ENCODE measurements at regions not wholly inside any gene's neighbourhood (a gene's known extent, or its start where the extent isn't known, plus 50 kb on each side); places are given as distances from the start of the nearest gene placed in this dataset.

DNA sequence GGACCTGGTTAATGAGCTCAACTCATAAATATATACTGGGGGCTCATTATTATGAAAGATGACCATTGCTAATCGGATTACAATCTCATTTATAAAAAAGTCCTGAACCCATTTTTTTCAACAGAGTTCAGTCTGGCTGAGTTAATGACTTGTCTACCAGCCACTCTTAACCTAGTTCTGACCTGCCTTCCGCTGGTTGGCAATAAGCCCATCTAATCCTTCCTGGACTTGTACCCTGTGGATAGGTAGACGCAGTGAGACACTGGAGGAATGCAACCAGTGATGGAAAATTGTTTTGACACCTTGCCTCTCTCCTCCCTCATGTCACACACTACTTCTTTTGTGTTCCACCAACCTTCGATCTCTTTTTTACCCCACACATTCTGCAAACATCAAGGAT lies 279.9 kb downstream of the FOXO1 start:
- peaks cover 35% of the 10 kb centered on the region for H3K4me1 Mint-ChIP-seq
- peaks cover 7% of the 10 kb centered on the region for H3K36me3 Mint-ChIP-seq (ENCODE audit: low read depth)
- peaks cover 14% of the 10 kb centered on the region for H3K9me3 Mint-ChIP-seq
- DNase-seq: no peak
- H3K4me3 Mint-ChIP-seq: no peak overlapping the region
- H3K27ac Mint-ChIP-seq: no peak overlapping the region
- intact Hi-C loops (cut with micrococcal nuclease): loop anchor here (5.0 to 10.0 kb wide), 3 partner anchors 44 to 432 kb away; partner anchors contain the start of gene MRPS31
- no peaks in the 10 kb centered on the region for H3K27me3 Mint-ChIP-seq

DNA sequence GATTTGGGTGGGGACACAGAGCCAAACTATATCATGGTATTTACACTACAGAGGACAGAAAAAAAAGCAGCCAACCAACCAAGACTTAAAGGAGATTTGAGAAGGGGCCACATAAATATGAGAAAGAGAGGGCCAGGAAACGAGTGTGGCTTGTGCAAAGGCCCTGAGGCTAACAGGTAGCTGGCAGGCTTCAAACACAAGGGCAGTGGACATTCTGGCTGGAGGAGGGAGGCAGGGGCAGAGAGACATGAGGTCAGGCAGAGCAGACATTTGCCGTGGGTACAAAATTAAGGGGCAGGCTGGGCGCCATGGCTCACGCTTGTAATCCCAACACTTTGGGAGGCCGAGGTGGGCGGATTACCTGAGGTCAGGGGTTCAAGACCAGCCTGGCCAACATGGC lies 278.7 kb downstream of the FOXO1 start:
- intact Hi-C loops (cut with micrococcal nuclease): loop anchor here (2.0 to 10.0 kb wide), 6 partner anchors 15 to 433 kb away; partner anchors contain the start of gene MRPS31
- Mint-ChIP-seq H3K9me3 (peaks cover 20% of the 10 kb centered on the region), H3K27me3 (no peaks in the 10 kb centered on the region), H3K4me1 (peaks cover 38% of the 10 kb centered on the region), H3K4me3 (peak overlapping the region; percentile 50), H3K27ac (peak overlapping the region; percentile 80), H3K36me3 (ENCODE audit: low read depth) (peaks cover 7% of the 10 kb centered on the region)
- DNase-seq: no peak

DNA sequence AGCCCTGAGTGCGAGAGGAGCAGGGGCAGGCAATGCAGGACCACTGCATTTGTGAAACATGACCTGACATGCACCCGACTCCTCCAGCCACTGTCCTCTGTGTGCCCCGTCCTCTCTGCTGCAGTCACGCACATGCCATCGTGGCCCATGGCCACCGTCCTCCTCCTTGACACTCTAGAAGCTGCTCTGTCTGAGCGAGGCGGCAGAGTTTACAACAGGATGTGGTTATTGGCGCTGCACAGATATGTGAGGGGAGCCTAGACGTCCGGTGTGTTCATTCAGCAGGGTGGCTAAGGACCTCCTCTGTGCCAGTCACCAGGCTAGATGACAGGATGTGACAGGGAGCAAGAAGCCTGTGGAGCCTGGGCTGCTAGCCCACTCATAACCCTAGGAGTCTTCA lies 277.8 kb downstream of the FOXO1 start:
- Mint-ChIP-seq H3K27ac (peak overlapping the region; percentile 97), H3K9me3 (peaks cover 20% of the 10 kb centered on the region), H3K36me3 (ENCODE audit: low read depth) (peaks cover 7% of the 10 kb centered on the region), H3K27me3 (no peaks in the 10 kb centered on the region), H3K4me3 (peak overlapping the region; percentile 87), H3K4me1 (peaks cover 38% of the 10 kb centered on the region)
- DNase-seq: peak; percentile 95
- intact Hi-C loops (cut with micrococcal nuclease): loop anchor here (1.0 to 10.0 kb wide), 7 partner anchors 16 to 434 kb away; partner anchors contain the start of gene MRPS31

DNA sequence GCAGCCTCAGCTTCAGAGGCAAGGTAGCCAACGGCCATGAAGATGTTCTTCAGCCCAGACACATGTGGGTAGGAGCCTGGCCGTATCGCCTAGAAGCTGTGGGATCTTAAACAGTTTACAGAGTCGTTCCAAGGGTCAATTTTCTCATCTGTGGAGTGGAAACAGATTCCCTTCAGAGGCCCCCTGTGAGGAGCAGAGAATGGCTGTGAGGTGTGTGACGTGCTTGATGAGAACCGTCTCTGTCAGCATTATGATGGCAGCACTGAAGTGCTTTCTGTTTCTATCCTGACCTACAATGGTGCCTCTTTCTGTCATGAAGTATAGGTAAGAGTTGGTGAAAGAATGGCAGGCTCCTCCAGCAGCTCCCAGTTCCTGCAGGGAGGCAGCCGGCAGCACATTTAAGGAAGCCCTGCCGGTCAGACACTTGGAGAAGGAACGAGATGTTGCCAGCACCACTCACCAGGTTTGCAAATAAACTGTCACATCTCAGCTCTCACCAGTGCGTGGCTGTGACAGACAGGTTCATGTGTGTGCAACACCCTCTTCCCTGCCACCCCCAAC lies 277.3 kb downstream of the FOXO1 start:
- Mint-ChIP-seq H3K27me3 (no peaks in the 10 kb centered on the region), H3K27ac (peak overlapping the region; percentile 97), H3K4me1 (peaks cover 38% of the 10 kb centered on the region), H3K9me3 (peaks cover 20% of the 10 kb centered on the region), H3K36me3 (ENCODE audit: low read depth) (peaks cover 7% of the 10 kb centered on the region), H3K4me3 (peak overlapping the region; percentile 87)
- intact Hi-C loops (cut with micrococcal nuclease): loop anchor here (1.0 to 10.0 kb wide), 7 partner anchors 16 to 434 kb away; partner anchors contain the start of gene MRPS31
- DNase-seq: peak; percentile 88

DNA sequence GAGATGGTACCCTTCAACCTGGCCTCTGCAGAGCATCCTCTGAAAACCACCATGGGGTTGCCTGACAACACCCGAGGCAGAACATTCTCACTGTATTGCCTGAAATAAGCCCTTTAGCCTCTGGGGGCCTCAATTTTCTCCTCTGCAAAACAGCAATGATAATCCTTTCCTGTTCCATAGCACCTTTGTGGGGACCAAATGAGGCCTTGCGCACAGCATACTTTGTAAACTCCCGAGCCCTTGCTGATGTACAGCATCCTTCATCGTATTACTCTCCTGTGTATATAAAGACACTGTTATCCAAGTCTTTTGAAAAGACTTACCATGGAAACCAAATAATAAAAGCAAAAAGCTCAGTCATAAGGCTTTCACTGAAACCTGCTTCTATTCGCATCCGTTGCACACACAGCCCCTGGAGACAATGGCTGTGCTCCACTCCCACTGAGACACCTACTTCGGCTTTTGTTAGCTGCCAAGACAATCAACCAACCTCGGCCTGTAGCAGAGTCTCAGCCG lies 276.0 kb downstream of the FOXO1 start:
- Mint-ChIP-seq H3K9me3 (peaks cover 20% of the 10 kb centered on the region), H3K27ac (peak overlapping the region; percentile 30), H3K4me1 (peaks cover 38% of the 10 kb centered on the region), H3K36me3 (ENCODE audit: low read depth) (peaks cover 7% of the 10 kb centered on the region), H3K27me3 (no peaks in the 10 kb centered on the region), H3K4me3 (peak overlapping the region; percentile 11)
- DNase-seq: no peak
- intact Hi-C loops (cut with micrococcal nuclease): no loop called here

DNA sequence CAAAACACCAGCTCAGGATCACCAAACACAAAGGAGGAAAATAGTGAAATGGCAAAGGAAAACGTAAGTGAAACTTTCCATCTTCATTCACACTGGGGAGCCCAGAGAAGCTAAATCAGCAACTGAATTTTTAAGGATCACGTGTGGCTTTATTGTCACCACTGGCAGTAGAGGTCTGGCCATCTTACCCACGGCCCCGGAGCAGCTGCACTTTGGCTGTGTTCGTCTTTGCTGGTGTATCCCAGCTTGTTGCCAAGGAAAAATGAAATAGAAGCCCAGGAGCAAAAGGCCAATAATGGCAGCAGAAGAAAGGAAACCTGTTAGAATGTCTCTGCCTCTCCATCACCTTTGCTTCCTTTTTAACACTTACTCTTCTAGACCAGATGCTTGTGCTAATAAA lies 274.7 kb downstream of the FOXO1 start:
- Mint-ChIP-seq H3K27ac (no peak overlapping the region), H3K9me3 (peaks cover 17% of the 10 kb centered on the region), H3K4me1 (peaks cover 33% of the 10 kb centered on the region), H3K36me3 (ENCODE audit: low read depth) (peaks cover 5% of the 10 kb centered on the region), H3K4me3 (no peak overlapping the region), H3K27me3 (no peaks in the 10 kb centered on the region)
- no peak for DNase-seq
- intact Hi-C loops (cut with micrococcal nuclease): no loop called here

DNA sequence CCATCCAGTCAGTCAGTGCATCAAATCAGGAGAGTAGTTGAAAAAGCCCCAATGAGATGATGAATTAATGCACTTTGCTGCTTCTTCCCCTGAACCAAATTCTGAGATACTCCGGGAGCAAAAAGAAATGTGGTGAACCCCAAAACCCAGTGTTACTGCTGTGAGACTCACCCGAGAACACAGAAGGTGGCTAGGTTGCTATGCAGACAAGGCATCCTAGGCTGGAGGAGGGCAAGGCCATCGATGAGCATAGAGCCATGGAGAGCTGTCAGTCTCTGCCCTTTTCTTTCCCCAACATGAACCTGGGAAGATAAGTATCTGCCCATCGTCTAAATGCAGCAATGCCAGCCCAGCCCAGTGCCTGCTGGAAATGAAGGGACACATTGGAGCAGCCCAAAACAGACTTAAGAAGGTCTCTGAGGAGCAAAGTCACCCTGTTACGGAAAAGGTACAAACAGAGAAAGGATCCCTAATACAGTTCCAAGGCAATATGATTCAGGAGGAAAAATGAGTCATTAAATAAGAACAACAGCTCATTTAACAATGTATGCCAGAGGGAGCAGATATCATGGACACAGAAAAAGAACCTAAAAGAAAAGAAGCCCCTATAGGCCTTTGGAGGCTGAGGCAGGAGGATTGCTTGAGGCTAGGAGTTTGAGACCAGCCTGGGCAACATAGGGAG lies 272.0 kb downstream of the FOXO1 start:
- H3K36me3 Mint-ChIP-seq (ENCODE audit: low read depth): no peaks in the 10 kb centered on the region
- H3K9me3 Mint-ChIP-seq: peaks cover 9% of the 10 kb centered on the region
- no peak overlapping the region for H3K27ac Mint-ChIP-seq
- intact Hi-C loops (cut with micrococcal nuclease): no loop called here
- no peak overlapping the region for H3K4me3 Mint-ChIP-seq
- peak; percentile 53 for DNase-seq
- peaks cover 15% of the 10 kb centered on the region for H3K4me1 Mint-ChIP-seq
- no peaks in the 10 kb centered on the region for H3K27me3 Mint-ChIP-seq

DNA sequence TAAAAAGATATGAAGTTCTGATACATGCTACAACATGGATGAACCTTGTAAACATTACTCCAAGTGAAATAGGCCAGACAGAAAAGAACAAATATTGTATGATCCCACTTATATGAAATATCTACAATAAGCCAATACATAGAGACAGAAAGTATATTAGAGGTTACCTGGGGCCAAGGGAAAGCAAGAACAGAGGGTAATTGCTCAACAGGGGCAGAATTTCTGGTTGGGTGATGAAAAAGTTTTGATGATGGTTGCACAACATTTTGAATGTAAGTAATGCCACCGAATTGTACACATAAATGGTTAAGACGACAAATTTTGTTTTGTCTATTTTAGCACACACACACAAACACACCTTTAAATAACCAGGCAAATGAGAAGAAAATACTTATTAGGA lies 268.4 kb downstream of the FOXO1 start:
- H3K36me3 Mint-ChIP-seq (ENCODE audit: low read depth): no peaks in the 10 kb centered on the region
- intact Hi-C loops (cut with micrococcal nuclease): no loop called here
- H3K27me3 Mint-ChIP-seq: no peaks in the 10 kb centered on the region
- no peak overlapping the region for H3K27ac Mint-ChIP-seq
- H3K9me3 Mint-ChIP-seq: peaks cover 3% of the 10 kb centered on the region
- no peak overlapping the region for H3K4me3 Mint-ChIP-seq
- H3K4me1 Mint-ChIP-seq: peaks cover 14% of the 10 kb centered on the region
- no peak for DNase-seq

DNA sequence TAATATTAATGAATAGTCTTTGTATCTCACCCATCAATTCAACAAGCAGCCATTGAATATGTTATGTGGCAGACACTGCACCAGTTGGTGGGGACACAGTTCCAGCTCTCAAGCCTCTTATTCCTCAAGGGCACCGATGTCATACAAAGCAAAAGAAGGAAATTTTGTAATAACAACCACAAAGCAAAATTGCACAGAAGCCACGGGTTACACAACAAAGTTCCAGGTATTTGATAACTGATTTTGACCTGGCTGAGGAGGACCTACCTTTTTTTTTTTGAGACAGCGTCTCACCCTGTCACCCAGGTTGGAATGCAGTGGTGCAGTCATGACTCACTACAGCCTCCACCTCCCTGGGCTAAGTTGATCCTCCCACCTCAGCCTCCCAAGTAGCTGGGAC lies 266.7 kb downstream of the FOXO1 start:
- intact Hi-C loops (cut with micrococcal nuclease): no loop called here
- Mint-ChIP-seq H3K4me3 (no peak overlapping the region), H3K36me3 (ENCODE audit: low read depth) (no peaks in the 10 kb centered on the region), H3K27ac (no peak overlapping the region), H3K9me3 (peaks cover 3% of the 10 kb centered on the region), H3K4me1 (peaks cover 14% of the 10 kb centered on the region), H3K27me3 (no peaks in the 10 kb centered on the region)
- DNase-seq: no peak

DNA sequence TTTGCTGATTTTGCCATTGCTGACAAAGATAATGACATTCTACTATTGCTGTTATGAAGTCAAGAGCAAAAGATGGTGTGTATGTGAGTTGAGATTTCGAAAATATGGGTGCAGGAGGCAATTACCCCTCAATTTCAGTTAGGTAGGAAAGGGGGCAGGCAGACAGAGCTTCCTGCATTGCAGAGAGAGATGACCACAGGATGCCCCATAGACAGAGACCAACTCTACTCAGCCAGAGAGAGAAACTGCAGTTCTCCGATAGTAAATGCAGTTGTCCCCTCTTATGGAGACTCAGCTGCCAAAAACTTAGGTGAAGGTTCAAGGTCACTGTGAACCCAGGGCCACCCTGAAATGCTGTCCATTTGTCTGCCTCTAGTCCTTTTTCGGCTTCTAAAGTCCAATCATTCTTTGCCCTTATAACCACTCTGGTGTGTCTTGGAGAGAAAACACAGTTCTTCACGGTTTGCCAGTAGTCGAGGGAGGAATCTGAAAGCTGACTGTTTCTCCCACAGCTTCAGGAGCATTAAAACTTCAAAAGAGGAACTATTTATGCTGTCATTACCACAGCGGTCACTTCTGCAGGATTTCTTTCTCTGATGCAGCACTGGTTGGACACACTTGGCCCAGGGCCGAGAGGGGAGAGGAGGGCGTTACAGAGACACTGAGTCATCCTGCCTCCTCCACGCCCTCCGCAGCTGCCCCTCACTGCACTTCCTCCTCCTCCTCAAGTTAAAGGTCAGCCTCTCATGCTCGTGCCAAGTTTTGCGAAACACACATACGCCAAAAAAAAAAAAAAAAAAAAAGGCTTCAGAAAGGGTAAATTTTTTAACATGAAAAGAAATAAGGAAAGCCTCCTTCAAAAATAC lies 264.3 kb downstream of the FOXO1 start:
- peak overlapping the region; percentile 45 for H3K4me3 Mint-ChIP-seq
- intact Hi-C loops (cut with micrococcal nuclease): no loop called here
- no peak overlapping the region for H3K27ac Mint-ChIP-seq
- H3K9me3 Mint-ChIP-seq: peaks cover 3% of the 10 kb centered on the region
- peak; percentile 62 for DNase-seq
- H3K36me3 Mint-ChIP-seq (ENCODE audit: low read depth): no peaks in the 10 kb centered on the region
- peaks cover 12% of the 10 kb centered on the region for H3K4me1 Mint-ChIP-seq
- H3K27me3 Mint-ChIP-seq: no peaks in the 10 kb centered on the region

DNA sequence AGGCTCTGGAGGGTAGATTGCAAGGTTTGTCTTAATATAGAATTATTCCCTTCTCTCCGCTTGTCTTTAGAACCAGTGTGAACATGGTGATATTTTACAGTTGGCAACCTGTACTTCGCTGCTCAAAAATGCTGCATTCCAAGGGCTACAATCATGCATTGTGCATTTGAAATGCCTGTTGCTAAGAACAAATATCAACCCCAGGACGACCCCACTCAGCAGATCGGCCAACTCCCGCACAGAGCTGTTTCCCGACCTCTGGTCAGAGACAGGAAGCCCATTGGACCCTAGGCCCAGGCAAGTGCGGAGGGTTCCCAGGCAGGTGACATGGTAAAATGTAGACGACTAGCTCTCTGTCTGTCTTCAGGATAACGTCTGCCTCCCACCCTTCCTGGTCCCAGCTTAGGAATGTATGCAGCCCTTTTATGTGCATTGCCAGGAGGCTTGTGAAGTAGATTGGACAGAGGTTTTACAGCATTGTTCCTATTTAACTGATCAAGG lies 263.5 kb downstream of the FOXO1 start:
- peaks cover 12% of the 10 kb centered on the region for H3K4me1 Mint-ChIP-seq
- no peaks in the 10 kb centered on the region for H3K27me3 Mint-ChIP-seq
- no peak overlapping the region for H3K4me3 Mint-ChIP-seq
- intact Hi-C loops (cut with micrococcal nuclease): no loop called here
- DNase-seq: peak; percentile 50
- H3K9me3 Mint-ChIP-seq: no peaks in the 10 kb centered on the region
- no peak overlapping the region for H3K27ac Mint-ChIP-seq
- no peaks in the 10 kb centered on the region for H3K36me3 Mint-ChIP-seq (ENCODE audit: low read depth)

DNA sequence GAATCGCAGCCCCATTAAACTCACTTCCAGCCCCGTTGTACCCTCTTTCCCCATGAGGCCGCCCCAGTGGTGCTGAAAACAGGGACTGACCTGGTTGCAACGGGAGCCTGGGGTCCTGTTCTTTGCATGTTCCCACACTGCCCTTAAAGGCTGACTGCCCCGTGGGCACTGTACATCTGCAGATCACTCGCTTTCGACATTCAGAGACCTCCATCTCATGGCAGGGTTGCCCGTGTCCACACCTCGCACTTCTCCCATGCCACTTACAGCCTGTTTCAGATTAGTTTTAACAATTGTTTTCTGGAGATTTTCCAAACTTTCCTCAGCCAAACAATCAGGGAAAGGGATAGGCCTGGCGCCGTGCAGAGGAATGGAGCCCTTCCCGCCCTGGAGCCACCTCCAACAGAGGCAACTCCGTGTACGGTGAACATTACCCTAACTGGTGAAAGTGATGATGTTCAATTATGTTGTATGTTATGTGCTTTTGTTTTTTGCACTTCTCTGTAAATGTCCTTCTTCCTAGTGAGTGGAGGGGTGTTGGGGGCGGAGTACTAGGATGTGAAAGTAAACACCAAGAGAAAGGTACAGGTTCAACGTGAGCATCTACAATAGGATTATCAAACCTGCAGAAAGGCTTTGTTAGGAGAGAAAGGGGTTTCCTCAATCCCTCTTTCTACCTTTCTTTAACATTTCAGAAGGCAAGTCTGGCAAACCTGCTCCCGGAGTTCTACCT lies 262.8 kb downstream of the FOXO1 start:
- Mint-ChIP-seq H3K27ac (no peak overlapping the region), H3K9me3 (no peaks in the 10 kb centered on the region), H3K4me3 (no peak overlapping the region), H3K27me3 (no peaks in the 10 kb centered on the region), H3K4me1 (peaks cover 12% of the 10 kb centered on the region), H3K36me3 (ENCODE audit: low read depth) (no peaks in the 10 kb centered on the region)
- intact Hi-C loops (cut with micrococcal nuclease): no loop called here
- no peak for DNase-seq

DNA sequence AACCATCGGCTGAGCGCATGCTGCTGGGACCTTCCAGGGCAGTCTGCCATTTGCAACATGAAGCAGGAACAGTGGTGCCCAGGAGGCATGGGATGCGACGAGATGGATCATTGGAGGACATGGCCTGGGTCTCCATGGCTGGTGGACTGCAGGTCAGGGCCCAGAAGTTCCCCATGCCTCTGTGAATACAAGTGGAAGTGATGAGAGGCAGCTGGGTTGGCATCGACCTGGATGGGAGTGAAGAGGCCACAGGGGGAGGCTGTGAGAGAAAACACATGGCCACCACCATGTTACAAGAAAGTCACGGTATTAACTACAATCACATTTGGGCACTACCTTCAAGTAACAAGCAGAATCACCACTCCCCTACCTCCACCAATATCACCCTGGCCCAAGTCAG lies 262.0 kb downstream of the FOXO1 start:
- Mint-ChIP-seq H3K36me3 (ENCODE audit: low read depth) (no peaks in the 10 kb centered on the region), H3K9me3 (no peaks in the 10 kb centered on the region), H3K4me3 (no peak overlapping the region), H3K27ac (no peak overlapping the region), H3K27me3 (no peaks in the 10 kb centered on the region), H3K4me1 (peaks cover 12% of the 10 kb centered on the region)
- no peak for DNase-seq
- intact Hi-C loops (cut with micrococcal nuclease): no loop called here

Data from activated CD4-positive, alpha-beta T cell treated with anti-CD3 and anti-CD28 coated beads, Interleukin-2, amount 10 ng/mL, durations not matched to agents 24 days and 14 days (primary cell).